ENCODE measurements at regions not wholly inside any gene's neighbourhood (a gene's known extent, or its start where the extent isn't known, plus 50 kb on each side); places are given as distances from the start of the nearest gene placed in this dataset.

DNA sequence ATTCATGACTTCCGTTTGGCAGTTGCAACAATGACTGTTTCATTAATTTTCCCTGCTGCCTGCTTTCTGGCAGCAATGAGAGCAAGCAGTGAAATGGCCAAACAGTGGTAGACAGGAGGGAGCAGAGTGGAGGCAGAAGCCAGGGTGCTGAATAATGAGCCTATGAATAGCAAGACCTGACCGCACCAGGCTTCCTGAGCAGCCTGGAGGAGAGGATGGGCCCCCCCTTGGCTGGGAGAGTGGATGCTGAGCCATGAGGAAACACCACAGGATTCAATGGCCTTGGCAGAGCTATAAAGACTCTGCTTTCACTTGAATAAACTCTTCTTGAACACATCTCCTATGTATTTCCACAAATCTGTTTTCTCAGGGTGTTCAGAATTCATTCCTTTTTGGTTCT, 68.1 kb upstream of the SNRPB2 start:
- H3K9me3 ChIP-seq (replicated peaks; ENCODE audit: control insufficient read depth, insufficient read depth, low read length): no peaks in the 10 kb centered on the region
- BruUV-seq (replicated peaks): no TSS peak
- no peak for DNase-seq (ENCODE audit: low read depth, low spot score)
- H3K27me3 ChIP-seq (replicated peaks in 1 of 2; ENCODE audit: control insufficient read depth in 2 of 2, insufficient read depth in 2 of 2, low read length in 1 of 2): no peaks in the 10 kb centered on the region; a peak in 1 of 4 replicates
- no peaks in the 10 kb centered on the region for H3K4me1 ChIP-seq (ENCODE audit: control insufficient read depth, insufficient read depth, low read length)
- no peak for ATAC-seq
- intact Hi-C loops (cut with micrococcal nuclease; ENCODE audit: unreplicated experiment): no loop called here
- SMC1A ChIA-PET (ENCODE audit: uncharacterized antibody, unreplicated experiment): no interaction called here
- WGBS (ENCODE audit: insufficient coverage, insufficient replicate concordance, low lambda C conversion rate, missing lambda C conversion rate): 50% methylated on average over 2 of the region's 2 CpGs
- H3K4me2 ChIP-seq (ENCODE audit: control insufficient read depth, insufficient read depth): no peak overlapping the region
- POLR2A ChIA-PET: no interaction called here
- H4K20me1 ChIP-seq (ENCODE audit: control insufficient read depth, insufficient read depth): no peaks in the 10 kb centered on the region
- CTCF ChIA-PET: no interaction called here
- in situ Hi-C loops (cut with MboI): no loop called here
- TF ChIP-seq, protein P1, sequence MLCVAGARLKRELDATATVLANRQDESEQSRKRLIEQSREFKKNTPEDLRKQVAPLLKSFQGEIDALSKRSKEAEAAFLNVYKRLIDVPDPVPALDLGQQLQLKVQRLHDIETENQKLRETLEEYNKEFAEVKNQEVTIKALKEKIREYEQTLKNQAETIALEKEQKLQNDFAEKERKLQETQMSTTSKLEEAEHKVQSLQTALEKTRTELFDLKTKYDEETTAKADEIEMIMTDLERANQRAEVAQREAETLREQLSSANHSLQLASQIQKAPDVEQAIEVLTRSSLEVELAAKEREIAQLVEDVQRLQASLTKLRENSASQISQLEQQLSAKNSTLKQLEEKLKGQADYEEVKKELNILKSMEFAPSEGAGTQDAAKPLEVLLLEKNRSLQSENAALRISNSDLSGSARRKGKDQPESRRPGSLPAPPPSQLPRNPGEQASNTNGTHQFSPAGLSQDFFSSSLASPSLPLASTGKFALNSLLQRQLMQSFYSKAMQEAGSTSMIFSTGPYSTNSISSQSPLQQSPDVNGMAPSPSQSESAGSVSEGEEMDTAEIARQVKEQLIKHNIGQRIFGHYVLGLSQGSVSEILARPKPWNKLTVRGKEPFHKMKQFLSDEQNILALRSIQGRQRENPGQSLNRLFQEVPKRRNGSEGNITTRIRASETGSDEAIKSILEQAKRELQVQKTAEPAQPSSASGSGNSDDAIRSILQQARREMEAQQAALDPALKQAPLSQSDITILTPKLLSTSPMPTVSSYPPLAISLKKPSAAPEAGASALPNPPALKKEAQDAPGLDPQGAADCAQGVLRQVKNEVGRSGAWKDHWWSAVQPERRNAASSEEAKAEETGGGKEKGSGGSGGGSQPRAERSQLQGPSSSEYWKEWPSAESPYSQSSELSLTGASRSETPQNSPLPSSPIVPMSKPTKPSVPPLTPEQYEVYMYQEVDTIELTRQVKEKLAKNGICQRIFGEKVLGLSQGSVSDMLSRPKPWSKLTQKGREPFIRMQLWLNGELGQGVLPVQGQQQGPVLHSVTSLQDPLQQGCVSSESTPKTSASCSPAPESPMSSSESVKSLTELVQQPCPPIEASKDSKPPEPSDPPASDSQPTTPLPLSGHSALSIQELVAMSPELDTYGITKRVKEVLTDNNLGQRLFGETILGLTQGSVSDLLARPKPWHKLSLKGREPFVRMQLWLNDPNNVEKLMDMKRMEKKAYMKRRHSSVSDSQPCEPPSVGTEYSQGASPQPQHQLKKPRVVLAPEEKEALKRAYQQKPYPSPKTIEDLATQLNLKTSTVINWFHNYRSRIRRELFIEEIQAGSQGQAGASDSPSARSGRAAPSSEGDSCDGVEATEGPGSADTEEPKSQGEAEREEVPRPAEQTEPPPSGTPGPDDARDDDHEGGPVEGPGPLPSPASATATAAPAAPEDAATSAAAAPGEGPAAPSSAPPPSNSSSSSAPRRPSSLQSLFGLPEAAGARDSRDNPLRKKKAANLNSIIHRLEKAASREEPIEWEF (IDR thresholded peaks at IDR 0.05; ENCODE audit: insufficient replicate concordance, low read depth, low read length): no peak
- TF ChIP-seq RUNX3 (IDR thresholded peaks at IDR 0.05; ENCODE audit: low read length): no peak
- no peak for TF ChIP-seq SRF (IDR thresholded peaks at IDR 0.05; ENCODE audit: low read depth in 2 of 2, low read length in 2 of 2)
- TF ChIP-seq EGR1 (IDR thresholded peaks at IDR 0.05; ENCODE audit: borderline replicate concordance in 1 of 2, low read depth in 2 of 2, low read length in 2 of 2): no peak
- TF ChIP-seq ZNF207 (IDR thresholded peaks at IDR 0.05; ENCODE audit: borderline replicate concordance): no peak
- no peak for TF ChIP-seq NFIC (IDR thresholded peaks at IDR 0.05; ENCODE audit: low read depth, low read length)
- TF ChIP-seq KAT2A (conservative IDR thresholded peaks at IDR 0.05; ENCODE audit: control insufficient read depth, low read depth, low read length): no peak
- no peak for TF ChIP-seq BRCA1 (IDR thresholded peaks at IDR 0.05; ENCODE audit: low read depth, low read length)
- TF ChIP-seq RELB (IDR thresholded peaks at IDR 0.05; ENCODE audit: low read depth): no peak
- TF ChIP-seq RBBP5 (conservative IDR thresholded peaks at IDR 0.05): no peak
- no peak for TF ChIP-seq CHD4 (IDR thresholded peaks at IDR 0.05)
- TF ChIP-seq CTCF (IDR thresholded peaks at IDR 0.05 in 2 of 3, conservative IDR thresholded peaks at IDR 0.05 in 1 of 3; ENCODE audit: control insufficient read depth in 2 of 3, extremely low read depth in 1 of 3, insufficient read depth in 1 of 3, low read depth in 3 of 3, low read length in 3 of 3): no peak
- TF ChIP-seq LARP7 (IDR thresholded peaks at IDR 0.05): no peak
- no peak for TF ChIP-seq ZNF217 (IDR thresholded peaks at IDR 0.05)
- no peak for FAIRE-seq
- no peak overlapping the region for H2AFZ ChIP-seq (ENCODE audit: control insufficient read depth, low read depth, low read length)
- RAD21 ChIA-PET (ENCODE audit: unreplicated experiment): no interaction called here
- no peaks in the 10 kb centered on the region for H3K36me3 ChIP-seq (ENCODE audit: control insufficient read depth in 2 of 2, insufficient read depth in 2 of 2, low read length in 1 of 2)
- no peak overlapping the region for H3K27ac ChIP-seq (ENCODE audit: control insufficient read depth, insufficient read depth)
- no peak overlapping the region for H3K4me3 ChIP-seq
- no peak overlapping the region for H3K9ac ChIP-seq (ENCODE audit: control insufficient read depth, insufficient read depth, low read length)
- no peaks in the 10 kb centered on the region for H3K79me2 ChIP-seq (ENCODE audit: control insufficient read depth, insufficient read depth, low read length)
